GM19467 (cell line): ENCODE measurements at regions not wholly inside any gene's neighbourhood (a gene's known extent, or its start where the extent isn't known, plus 50 kb on each side); places are given as distances from the start of the nearest gene placed in this dataset.
"Not testable (repeated sequence)": the region's sequence is repeated elsewhere in the genome, so short reads cannot be mapped to it uniquely, and the experiment has no call there.

ENCODE experiments used
- ATAC-seq: cut with Tn5 transposase; IDR thresholded peaks from one replicate; pipeline ENCODE4 v1.9.1; 2021; ENCODE audit warnings: mild to moderate bottlenecking, moderate library complexity; ENCODE audit not compliant: unreplicated experiment

- ATAC-seq: no peak
These were observed 801.7 kb downstream of the DIPK2A start for GRCh38 chr3:144773350-144773749.

GRCh38 chr3:144774897-144775296 lies 803.3 kb downstream of the DIPK2A start:
- ATAC-seq: no peak

DNA sequence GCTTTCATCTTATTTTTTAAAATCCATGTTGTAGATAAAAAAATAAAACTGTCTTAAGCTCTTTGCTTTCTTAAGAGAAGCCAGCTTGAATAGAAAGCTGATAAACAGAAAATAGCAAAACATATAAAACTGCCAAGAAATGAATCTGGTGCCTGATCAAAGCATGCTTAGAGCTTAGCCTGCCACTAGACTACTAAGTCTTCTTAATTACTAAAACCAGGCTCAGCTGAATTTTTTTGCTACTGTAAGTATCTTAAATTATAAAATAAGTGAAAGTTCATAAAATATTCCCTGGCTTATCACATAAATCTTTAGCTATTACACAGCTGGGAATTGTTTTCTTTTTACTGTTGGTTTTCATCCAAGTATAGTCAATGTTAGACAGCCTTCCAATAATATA lies 803.9 kb downstream of the DIPK2A start:
- no peak for ATAC-seq

GRCh38 chr3:144777906-144778305 lies 806.3 kb downstream of the DIPK2A start:
- ATAC-seq: no peak

DNA sequence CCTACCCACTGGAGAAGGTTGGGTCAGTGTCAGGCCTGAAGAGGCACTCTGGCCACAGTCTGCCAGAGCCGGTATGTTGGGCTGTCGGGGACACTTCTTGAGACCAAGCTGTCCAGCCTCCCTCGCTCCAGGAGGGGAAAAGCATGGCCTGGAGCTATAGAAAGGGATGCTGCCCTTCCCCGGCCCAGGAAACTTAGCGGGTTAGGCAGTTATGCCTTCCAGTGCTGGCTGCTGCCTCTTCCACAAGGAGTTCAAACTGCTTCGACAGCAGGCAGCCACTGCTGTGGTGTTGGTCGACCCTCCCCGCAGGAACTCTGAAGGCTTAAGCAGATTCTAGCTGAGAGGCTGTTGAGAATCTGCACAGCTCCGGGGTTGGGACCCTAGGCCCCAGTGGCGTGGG lies 819.4 kb downstream of the DIPK2A start:
- ATAC-seq: no peak

DNA sequence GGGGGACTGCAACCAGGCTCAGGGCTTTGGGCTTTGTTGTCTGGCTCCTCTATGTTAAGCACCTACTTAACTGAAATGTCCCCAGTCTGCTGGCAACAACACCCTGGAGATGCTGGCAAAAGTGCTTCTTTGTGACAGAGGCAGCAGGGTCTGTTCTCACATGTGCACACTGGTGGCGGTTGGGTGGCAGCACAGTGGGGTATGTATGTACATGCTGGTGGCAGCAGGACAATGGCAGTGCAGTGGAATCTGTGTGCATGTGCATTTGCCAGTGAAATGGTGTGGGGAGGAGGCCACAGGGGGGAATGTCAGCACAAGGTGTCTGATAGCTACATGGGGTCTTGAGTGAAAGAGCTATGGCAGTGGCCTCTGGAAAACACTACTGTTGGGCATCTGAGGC lies 830.3 kb downstream of the DIPK2A start:
- ATAC-seq: no peak

GRCh38 chr3:144809380-144809779 lies 837.8 kb downstream of the DIPK2A start:
- no peak for ATAC-seq

GRCh38 chr3:144810160-144810559 lies 838.5 kb downstream of the DIPK2A start:
- no peak for ATAC-seq

GRCh38 chr3:144815655-144816054 lies 844.0 kb downstream of the DIPK2A start:
- ATAC-seq: no peak

DNA sequence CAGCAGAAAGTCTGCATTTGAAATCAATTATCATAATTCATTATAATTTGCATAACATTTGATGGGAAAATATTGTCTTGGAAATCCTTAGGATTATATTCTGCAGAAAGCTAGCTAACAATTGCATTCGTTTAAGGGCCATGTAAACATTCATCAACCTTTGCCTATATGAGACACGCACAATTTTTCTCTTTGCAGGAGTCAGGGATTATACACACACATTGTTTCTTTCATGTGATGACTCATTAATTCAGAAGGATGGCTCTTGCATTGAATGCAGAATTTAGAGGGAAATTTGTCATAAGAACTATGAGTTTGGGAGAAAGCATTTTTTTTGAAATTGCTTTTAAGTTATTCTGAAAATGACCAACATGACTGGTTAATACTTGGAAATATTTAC lies 844.7 kb downstream of the DIPK2A start:
- no peak for ATAC-seq

DNA sequence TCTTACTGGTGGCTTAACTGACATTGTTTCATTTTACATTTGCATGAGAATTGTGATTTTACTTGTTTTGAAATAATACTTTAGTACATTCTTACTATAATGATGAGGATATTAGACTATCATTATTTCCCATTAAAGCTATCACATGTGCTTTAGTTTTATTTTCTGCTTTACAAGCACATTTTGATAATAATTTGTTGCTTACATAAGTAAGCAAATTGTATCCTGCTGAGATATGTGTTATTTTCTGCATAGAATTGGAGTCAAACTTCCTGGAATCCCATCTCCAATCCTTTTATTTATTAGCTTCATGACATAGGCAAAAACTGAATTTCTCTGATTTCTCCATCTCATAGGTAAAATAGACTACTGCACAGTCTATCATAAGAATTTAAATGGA lies 847.4 kb downstream of the DIPK2A start:
- ATAC-seq: no peak

DNA sequence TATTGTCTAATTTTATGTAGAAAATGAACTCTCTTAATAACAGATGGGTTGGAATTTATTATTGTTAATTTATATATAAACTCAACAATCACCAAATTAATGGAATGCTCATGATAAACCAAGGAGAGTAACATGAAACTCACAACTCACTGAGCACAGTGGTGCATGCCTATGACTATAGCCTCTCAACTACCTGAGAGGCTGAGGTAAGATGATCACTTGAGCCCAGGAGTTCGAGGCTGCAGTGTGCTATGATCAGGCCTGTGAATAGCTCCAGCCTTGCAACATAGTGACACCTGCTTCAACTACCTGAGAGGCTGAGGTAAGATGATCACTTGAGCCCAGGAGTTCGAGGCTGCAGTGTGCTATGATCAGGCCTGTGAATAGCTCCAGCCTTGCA lies 848.6 kb downstream of the DIPK2A start:
- not testable (repeated sequence) for ATAC-seq

- ATAC-seq: no peak
These were observed 849.1 kb downstream of the DIPK2A start for GRCh38 chr3:144820726-144821125.

DNA sequence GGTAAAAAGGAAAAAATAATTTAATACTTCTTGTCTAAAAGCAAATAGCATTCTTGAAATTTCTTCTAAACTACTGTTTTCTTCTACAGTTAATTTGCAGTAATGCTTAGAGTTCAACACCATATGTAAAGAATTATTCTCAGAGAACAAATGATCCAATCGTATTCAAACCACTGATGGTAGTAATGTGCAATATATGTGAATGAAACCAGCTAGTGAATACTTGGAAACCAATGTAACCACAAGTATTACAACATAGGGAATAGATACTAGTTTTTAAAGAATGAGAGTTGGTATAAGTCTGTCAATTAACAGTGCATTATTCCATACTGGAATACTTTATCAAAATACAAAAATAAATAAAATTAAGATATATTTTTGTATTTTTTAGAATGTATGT lies 850.0 kb downstream of the DIPK2A start:
- ATAC-seq: no peak

DNA sequence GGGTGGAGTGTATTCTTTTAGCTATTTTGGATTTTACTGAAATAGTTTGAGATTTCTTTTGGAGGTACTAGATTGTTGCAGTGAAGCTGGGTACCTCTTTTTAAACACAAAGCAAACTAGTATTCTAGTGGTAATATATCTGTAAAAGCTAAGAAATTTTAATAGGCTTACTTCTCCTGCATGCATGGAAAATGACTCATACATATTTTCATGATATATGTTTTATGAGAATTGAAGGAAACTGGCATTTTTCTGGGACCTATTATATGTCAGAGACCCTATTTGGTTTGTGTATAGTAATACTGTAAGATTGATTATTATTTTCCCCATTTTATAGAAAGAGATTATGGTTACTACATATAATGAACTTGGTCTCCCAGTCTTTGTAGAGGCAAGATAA lies 851.0 kb downstream of the DIPK2A start:
- no peak for ATAC-seq

GRCh38 chr3:144831955-144832716 lies 860.5 kb downstream of the DIPK2A start:
- ATAC-seq: no peak

DNA sequence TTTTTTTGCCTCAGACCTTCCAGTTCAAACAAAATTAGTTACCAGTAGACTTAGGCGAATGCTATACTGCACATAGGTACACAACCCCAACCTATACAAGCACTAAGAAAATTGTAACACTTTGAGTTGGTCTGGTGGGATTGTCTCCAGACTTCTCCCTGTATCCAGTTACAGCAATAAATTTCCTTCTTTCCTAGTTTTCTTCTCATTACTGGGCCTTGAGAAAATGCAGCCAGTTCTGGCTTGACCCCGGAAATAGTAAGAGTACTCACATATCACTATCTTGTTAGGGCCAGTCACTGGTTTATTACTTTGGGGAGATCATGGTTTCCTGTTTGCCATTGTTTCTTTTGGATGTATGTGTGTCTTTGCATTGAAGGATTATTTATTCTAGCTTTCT lies 868.4 kb downstream of the DIPK2A start:
- no peak for ATAC-seq

DNA sequence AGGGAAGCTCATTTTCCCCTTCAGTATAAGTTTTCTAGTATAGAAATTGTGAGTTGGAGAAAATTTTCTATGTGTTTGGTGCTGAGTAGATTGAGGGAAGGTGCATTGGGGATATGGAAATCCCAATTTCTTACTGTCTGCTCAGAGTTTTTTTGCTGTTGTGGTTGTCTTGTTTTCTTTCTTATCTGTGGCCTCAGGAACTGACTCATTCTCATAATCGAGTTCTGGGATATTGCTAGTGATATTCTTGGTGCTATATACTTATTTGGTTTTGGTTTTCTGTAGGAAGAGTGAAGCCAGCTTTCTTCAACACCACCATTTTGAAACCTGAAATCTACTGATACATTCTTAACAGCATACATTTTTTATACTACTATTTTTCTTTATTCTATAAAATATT lies 869.2 kb downstream of the DIPK2A start:
- ATAC-seq: no peak

- ATAC-seq: no peak
These were observed 871.5 kb downstream of the DIPK2A start for GRCh38 chr3:144843099-144843498.

DNA sequence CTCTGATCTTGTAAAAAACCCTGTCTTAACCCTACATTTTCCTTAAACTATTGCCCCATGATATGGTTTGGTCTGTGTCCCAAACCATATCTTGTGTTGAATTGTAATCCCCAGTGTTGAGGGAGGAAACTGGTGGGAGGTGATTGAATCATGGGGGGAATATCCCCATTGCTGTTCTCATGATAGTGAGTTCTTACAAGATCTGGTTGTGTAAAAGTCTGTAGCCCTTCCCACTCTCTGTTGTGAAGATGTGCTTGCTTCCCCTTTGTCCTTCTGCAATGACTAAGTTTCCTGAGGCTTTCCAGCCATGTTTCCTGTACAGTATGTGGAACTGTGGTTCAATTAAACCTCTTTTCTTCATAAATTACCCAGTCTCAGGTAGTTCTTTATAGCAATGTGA lies 881.4 kb downstream of the DIPK2A start:
- ATAC-seq: no peak

GRCh38 chr3:144854020-144854419 lies 882.4 kb downstream of the DIPK2A start:
- not testable (repeated sequence) for ATAC-seq

DNA sequence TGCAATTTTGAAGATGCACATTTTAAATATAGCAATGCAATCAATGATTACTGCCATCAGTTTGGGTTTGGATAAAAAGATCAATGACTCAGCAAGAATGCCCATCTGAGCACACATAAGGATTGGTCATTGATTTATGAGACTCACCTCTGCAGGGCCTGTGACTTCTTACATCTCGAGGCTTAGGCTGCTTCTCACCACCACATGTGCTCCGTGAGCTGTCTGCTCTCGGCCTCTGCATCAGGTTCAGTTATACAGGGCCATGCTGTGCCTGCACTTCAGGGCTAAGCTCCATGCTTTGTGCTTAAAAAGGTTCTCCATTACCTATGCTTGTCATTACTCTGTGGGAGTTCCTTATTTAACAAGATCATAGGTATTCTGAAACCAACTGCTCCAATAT lies 887.5 kb downstream of the DIPK2A start:
- ATAC-seq: no peak

DNA sequence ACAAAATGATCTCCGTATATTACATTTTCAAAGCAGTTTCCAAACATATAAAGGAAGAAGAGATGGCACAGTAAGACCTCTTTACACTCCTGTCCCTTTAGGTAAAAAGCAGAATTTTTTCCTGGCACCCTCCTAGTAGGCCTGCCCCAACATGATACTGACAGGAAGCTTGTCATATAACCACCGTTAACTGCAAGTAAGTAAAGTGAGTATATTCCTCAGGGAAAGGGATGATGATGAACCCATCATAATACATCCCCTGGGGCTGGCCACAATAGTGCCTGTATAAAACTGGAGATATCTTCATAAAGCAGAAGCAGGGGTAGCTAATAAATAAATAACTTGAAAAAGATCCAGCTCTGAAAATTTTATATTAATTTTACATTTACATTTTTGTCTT lies 893.0 kb downstream of the DIPK2A start:
- ATAC-seq: no peak
